Gastroesophageal sphincter (tissue), 4 donors: ENCODE measurements at regions not wholly inside any gene's neighbourhood (a gene's known extent, or its start where the extent isn't known, plus 50 kb on each side); places are given as distances from the start of the nearest gene placed in this dataset.
"Not testable (repeated sequence)": the region's sequence is repeated elsewhere in the genome, so short reads cannot be mapped to it uniquely, and the experiment has no call there.

Source experiments
- ATAC-seq: fragments of 150-250 bp; one replicate; pipeline ENCODE4 v1.9.1; 2016; ENCODE audit warnings: mild to moderate bottlenecking, moderate library complexity
- H3K27ac ChIP-seq, 4 donors: fragments of 200-600 bp; sonication (generic) in 3 of 4; 1 replicate in 3 of 4; 2 replicates in 1 of 4; pipeline ENCODE4 v1.5.1; 2016 to 2019
- H3K27me3 ChIP-seq: fragments of 200-600 bp; sonication (generic); one replicate; pipeline ENCODE4 v1.5.1; 2019
- H3K36me3 ChIP-seq, 2 donors: fragments of 200-600 bp; sonication (generic); one replicate each; pipeline ENCODE4 v1.5.1; 2019; ENCODE audit warnings: control low read depth in 1 of 2
- H3K4me1 ChIP-seq, 3 donors: fragments of 200-600 bp; sonication (generic); 1 replicate in 2 of 3; 2 replicates in 1 of 3; pipeline ENCODE4 v1.5.1; 2016 to 2019; ENCODE audit warnings: control low read depth in 2 of 3
- H3K4me3 ChIP-seq, 2 donors: fragments of 200-600 bp; sonication (generic); one replicate each; pipeline ENCODE4 v1.5.1; 2019; ENCODE audit warnings: mild to moderate bottlenecking in 1 of 2, moderate library complexity in 1 of 2
- H3K9me3 ChIP-seq, 3 donors: fragments of 200-600 bp; sonication (generic); one replicate each; pipeline ENCODE4 v1.5.1; 2017 to 2019; ENCODE audit warnings: control low read depth in 2 of 3
- CTCF ChIP-seq, 4 experiments: fragments of 200-600 bp in 2 of 4; fragments of 450-650 bp in 2 of 4; sonication (generic) in 1 of 4; IDR thresholded peaks; one replicate each; pipeline ENCODE4 v1.5.1; 2017 to 2019; ENCODE audit warnings: antibody characterized with exemption in 4 of 4, mild to moderate bottlenecking in 2 of 4, moderate library complexity in 2 of 4
- EP300 ChIP-seq: sonication (generic); formaldehyde crosslinking; IDR thresholded peaks from one replicate; pipeline ENCODE4 v1.6.1; 2017; ENCODE audit warnings: antibody characterized with exemption, mild to moderate bottlenecking
- POLR2A ChIP-seq, 2 donors: fragments of 450-650 bp; IDR thresholded peaks; one replicate each; pipeline ENCODE4 v1.6.1; 2017; ENCODE audit warnings: antibody characterized with exemption in 2 of 2, mild to moderate bottlenecking in 2 of 2, moderate library complexity in 1 of 2
- POLR2AphosphoS5 ChIP-seq: sonication (generic); formaldehyde crosslinking; IDR thresholded peaks from one replicate; pipeline ENCODE4 v1.6.1; 2017; ENCODE audit warnings: antibody characterized with exemption
- WGBS, 2 donors: methylation state at CpG; one replicate each; pipeline ENCODE4 v1.1.5; 2018; ENCODE audit warnings: low coverage in 1 of 2; 5-methylcytosine and 5-hydroxymethylcytosine counted together

DNA sequence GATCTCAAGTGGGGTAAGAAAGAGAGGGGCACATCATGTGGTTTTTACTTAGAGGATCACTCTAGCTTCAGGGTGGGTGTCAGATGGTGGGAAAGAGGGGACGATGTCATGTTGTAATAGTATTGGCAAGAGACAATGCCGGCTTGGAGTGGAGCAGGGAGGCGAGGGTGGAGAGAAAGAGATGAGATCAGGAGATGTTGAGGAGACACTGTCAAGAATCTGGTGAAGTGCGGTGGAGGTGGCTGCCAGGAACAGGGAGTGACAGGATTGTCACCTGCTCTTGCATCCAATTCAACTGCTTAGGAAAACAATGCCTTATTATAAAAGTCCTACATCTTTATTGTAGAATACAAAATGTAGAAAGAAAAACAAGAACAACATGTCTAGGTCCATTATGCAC lies 63.0 kb upstream of the MKI67 start:
- H3K27me3 ChIP-seq = peaks cover 43% of the 10 kb centered on the region

GRCh38 chr10:128191847-128192246 lies 65.6 kb upstream of the MKI67 start:
- TF ChIP-seq CTCF (IDR thresholded peaks at IDR 0.05) (no peak), POLR2A (IDR thresholded peaks at IDR 0.05) (no peak), POLR2AphosphoS5 (no peak), EP300 (no peak)
- H3K9me3 ChIP-seq = no peaks in the 10 kb centered on the region
- no peaks in the 10 kb centered on the region for H3K4me1 ChIP-seq
- H3K36me3 ChIP-seq = no peaks in the 10 kb centered on the region
- no peak overlapping the region for H3K4me3 ChIP-seq
- peaks cover 42% of the 10 kb centered on the region for H3K27me3 ChIP-seq
- no peak overlapping the region for H3K27ac ChIP-seq
- ATAC-seq = no peak
- 73 to 88% methylated on average over 5 of the region's 5 CpGs for WGBS, 2 donors

More for the DNA sequence above, 63.0 kb upstream of the MKI67 start:
- H3K36me3 ChIP-seq = no peaks in the 10 kb centered on the region
- no peaks in the 10 kb centered on the region for H3K4me1 ChIP-seq
- no peak for ATAC-seq
- WGBS, 2 donors = 93 to 94% methylated on average over 2 to 4 of the region's 4 CpGs
- no peaks in the 10 kb centered on the region for H3K9me3 ChIP-seq
- no peak overlapping the region for H3K4me3 ChIP-seq
- TF ChIP-seq CTCF (IDR thresholded peaks at IDR 0.05) = no peak
- TF ChIP-seq POLR2A (IDR thresholded peaks at IDR 0.05) = no peak
- no peak for TF ChIP-seq EP300
- TF ChIP-seq POLR2AphosphoS5 = no peak
- no peak overlapping the region for H3K27ac ChIP-seq

GRCh38 chr10:128201826-128202225 lies 75.6 kb upstream of the MKI67 start:
- WGBS, 2 donors = 90 to 100% methylated on average over 1 to 2 of the region's 2 CpGs
- H3K27ac ChIP-seq, H3K4me3 ChIP-seq, H3K36me3 ChIP-seq, ATAC-seq, H3K4me1 ChIP-seq, H3K9me3 ChIP-seq: not testable (repeated sequence)
- peaks cover 32% of the 10 kb centered on the region for H3K27me3 ChIP-seq

DNA sequence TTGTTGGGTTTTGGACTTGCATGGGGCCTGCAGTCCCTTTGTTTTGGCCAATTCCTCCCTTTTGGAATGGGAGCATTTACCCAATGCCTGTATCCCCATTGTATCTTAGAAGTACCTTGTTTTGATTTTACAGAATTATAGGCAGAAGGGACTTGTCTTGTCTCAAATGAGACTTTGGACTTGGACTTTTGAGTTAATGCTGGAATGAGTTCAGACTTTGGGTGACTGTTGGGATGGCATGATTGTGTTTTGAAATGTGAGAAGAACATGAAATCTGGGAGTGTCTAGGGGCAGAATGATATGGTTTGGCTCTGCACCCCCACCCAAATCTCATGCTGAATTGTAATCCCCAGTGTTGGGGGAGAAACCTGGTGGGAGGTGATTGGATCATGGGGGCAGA lies 76.8 kb upstream of the MKI67 start:
- peaks cover 34% of the 10 kb centered on the region for H3K27me3 ChIP-seq
- no peak overlapping the region for H3K27ac ChIP-seq
- TF ChIP-seq CTCF (IDR thresholded peaks at IDR 0.05) (no peak), POLR2AphosphoS5 (no peak), EP300 (no peak), POLR2A (IDR thresholded peaks at IDR 0.05) (no peak)
- H3K4me1 ChIP-seq = no peaks in the 10 kb centered on the region
- no peak for ATAC-seq
- H3K4me3 ChIP-seq = no peak overlapping the region
- no peaks in the 10 kb centered on the region for H3K9me3 ChIP-seq
- H3K36me3 ChIP-seq = no peaks in the 10 kb centered on the region

- H3K9me3 ChIP-seq, H3K4me1 ChIP-seq, H3K4me3 ChIP-seq, H3K27ac ChIP-seq, H3K36me3 ChIP-seq, ATAC-seq: not testable (repeated sequence)
- H3K27me3 ChIP-seq = peaks cover 26% of the 10 kb centered on the region
- 77% methylated on average over 3 of the region's 3 CpGs; no CpG with 5 or more reads in 1 of the 2 donors for WGBS, 2 donors
These were observed 79.4 kb upstream of the MKI67 start for GRCh38 chr10:128205591-128205990.

DNA sequence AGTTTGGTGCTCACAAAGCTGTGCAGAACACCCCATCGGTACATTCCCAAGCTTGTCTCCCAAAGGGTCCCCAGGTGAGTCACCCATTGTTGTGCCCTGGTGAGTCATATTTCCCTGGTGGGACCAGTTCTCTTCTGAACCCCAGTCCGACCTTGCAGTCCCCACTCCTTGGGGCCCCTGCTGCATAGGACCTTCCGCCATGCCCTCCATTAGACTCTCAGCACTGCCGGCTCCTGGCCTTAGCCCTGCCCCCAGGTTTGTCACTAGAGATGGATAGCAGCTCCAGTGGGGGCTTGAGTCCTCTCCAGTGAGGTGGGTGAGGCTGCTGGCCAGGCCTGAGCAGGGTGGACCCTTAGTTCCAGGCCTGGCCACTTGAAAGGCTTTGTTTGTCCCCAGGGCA lies 80.5 kb upstream of the MKI67 start:
- Histone ChIP-seq H3K36me3 (no peaks in the 10 kb centered on the region), H3K4me3 (no peak overlapping the region), H3K27ac (no peak overlapping the region), H3K9me3 (no peaks in the 10 kb centered on the region), H3K27me3 (peaks cover 24% of the 10 kb centered on the region), H3K4me1 (peaks cover 0 to 15% (median 0%) of the 10 kb centered on the region in 3 donors)
- 33 to 100% methylated on average over 1 to 2 of the region's 4 CpGs for WGBS, 2 donors
- ATAC-seq = no peak
- TF ChIP-seq POLR2A (IDR thresholded peaks at IDR 0.05) (no peak), EP300 (no peak), CTCF (IDR thresholded peaks at IDR 0.05) (no peak), POLR2AphosphoS5 (no peak)
